AG08395 (cell line): ENCODE measurements at regions not wholly inside any gene's neighbourhood (a gene's known extent, or its start where the extent isn't known, plus 50 kb on each side); places are given as distances from the start of the nearest gene placed in this dataset.

ENCODE experiments used
- DNase-seq: peaks from one replicate; pipeline ENCODE4 v3.0.0; 2012; ENCODE audit warnings: mixed read lengths, low spot score

- DNase-seq = peak; percentile 71
These were observed 77.2 kb upstream of the SLC6A11 start for GRCh38 chr3:10738688-10739372.

- no peak for DNase-seq
These were observed 75.1 kb upstream of the SLC6A11 start for GRCh38 chr3:10740954-10741353.

- DNase-seq = no peak
These were observed 73.9 kb upstream of the SLC6A11 start for GRCh38 chr3:10741891-10742671.

- no peak for DNase-seq
These were observed 72.5 kb upstream of the SLC6A11 start for GRCh38 chr3:10743366-10744097.

- DNase-seq = no peak
These were observed 71.9 kb upstream of the SLC6A11 start for GRCh38 chr3:10744098-10744465.

- no peak for DNase-seq
These were observed 70.6 kb upstream of the SLC6A11 start for GRCh38 chr3:10745392-10745791.

- no peak for DNase-seq
These were observed 70.0 kb upstream of the SLC6A11 start for GRCh38 chr3:10746001-10746400.

GRCh38 chr3:10746684-10747083, 69.3 kb upstream of the SLC6A11 start:
- DNase-seq = no peak

GRCh38 chr3:10747341-10747740, 68.7 kb upstream of the SLC6A11 start:
- no peak for DNase-seq

GRCh38 chr3:10748040-10748439, 68.0 kb upstream of the SLC6A11 start:
- DNase-seq = no peak

GRCh38 chr3:10753964-10754363, 62.1 kb upstream of the SLC6A11 start:
- peak; percentile 54 for DNase-seq

GRCh38 chr3:10756546-10756945, 59.5 kb upstream of the SLC6A11 start:
- DNase-seq = no peak

GRCh38 chr3:10757021-10757820, 58.8 kb upstream of the SLC6A11 start:
- no peak for DNase-seq

- DNase-seq = no peak
These were observed 58.3 kb upstream of the SLC6A11 start for GRCh38 chr3:10757821-10758130.

GRCh38 chr3:10758304-10759037, 57.6 kb upstream of the SLC6A11 start:
- peak; percentile 88 for DNase-seq

- no peak for DNase-seq
These were observed 56.5 kb upstream of the SLC6A11 start for GRCh38 chr3:10759495-10759894.

- DNase-seq = no peak
These were observed 55.8 kb upstream of the SLC6A11 start for GRCh38 chr3:10760199-10760598.

- no peak for DNase-seq
These were observed 54.4 kb upstream of the SLC6A11 start for GRCh38 chr3:10761583-10761982.

- DNase-seq = no peak
These were observed 53.9 kb upstream of the SLC6A11 start for GRCh38 chr3:10762116-10762515.

- no peak for DNase-seq
These were observed 53.3 kb upstream of the SLC6A11 start for GRCh38 chr3:10762611-10763247.

- DNase-seq = no peak
These were observed 52.8 kb upstream of the SLC6A11 start for GRCh38 chr3:10763248-10763620.
